ENCODE measurements at regions not wholly inside any gene's neighbourhood (a gene's known extent, or its start where the extent isn't known, plus 50 kb on each side); places are given as distances from the start of the nearest gene placed in this dataset.

DNA sequence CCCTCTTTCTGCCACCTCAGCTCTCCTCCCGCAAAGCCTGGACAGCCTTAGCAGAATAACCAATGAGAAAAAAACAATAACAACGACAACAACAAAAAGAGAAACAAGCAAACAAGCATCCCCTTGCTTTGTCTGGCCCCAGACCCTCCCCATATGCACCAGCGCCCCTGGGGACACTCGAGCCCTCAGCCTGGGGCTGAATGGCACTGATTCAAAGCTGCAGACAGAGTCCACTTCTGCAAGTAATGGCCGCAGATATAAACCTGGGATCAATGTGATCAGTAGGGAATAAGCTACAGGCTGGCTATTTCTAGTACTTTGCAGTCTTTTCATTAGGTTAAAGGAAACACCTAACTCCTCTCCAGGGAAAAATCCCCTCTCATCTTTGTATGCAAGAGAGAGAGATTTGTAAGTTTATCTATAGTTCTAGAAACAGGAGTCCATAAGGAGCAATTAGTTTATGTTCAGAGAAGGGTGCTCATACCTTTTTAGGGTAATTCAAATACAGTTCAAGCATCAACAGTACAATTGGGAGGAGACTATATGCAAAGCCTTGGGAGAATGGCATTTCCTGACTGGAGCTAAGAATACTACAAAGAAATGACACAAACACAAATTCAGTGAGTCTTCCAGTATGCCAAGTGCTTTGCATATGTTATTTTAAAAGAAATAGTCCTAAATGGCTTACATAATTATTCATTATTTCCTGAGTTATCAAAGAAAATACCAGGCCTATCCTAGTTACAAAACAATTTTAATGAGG lies 122.3 kb upstream of the DDX18 start:
- no peak for DNase-seq (ENCODE audit: extremely low read depth, low read depth)
- no peak overlapping the region for H3K4me3 ChIP-seq (replicated peaks; ENCODE audit: low read depth, low read length)
- TF ChIP-seq, protein P1, sequence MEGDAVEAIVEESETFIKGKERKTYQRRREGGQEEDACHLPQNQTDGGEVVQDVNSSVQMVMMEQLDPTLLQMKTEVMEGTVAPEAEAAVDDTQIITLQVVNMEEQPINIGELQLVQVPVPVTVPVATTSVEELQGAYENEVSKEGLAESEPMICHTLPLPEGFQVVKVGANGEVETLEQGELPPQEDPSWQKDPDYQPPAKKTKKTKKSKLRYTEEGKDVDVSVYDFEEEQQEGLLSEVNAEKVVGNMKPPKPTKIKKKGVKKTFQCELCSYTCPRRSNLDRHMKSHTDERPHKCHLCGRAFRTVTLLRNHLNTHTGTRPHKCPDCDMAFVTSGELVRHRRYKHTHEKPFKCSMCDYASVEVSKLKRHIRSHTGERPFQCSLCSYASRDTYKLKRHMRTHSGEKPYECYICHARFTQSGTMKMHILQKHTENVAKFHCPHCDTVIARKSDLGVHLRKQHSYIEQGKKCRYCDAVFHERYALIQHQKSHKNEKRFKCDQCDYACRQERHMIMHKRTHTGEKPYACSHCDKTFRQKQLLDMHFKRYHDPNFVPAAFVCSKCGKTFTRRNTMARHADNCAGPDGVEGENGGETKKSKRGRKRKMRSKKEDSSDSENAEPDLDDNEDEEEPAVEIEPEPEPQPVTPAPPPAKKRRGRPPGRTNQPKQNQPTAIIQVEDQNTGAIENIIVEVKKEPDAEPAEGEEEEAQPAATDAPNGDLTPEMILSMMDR (IDR thresholded peaks at IDR 0.05; ENCODE audit: low read depth, low read length, missing control alignments), result no peak

DNA sequence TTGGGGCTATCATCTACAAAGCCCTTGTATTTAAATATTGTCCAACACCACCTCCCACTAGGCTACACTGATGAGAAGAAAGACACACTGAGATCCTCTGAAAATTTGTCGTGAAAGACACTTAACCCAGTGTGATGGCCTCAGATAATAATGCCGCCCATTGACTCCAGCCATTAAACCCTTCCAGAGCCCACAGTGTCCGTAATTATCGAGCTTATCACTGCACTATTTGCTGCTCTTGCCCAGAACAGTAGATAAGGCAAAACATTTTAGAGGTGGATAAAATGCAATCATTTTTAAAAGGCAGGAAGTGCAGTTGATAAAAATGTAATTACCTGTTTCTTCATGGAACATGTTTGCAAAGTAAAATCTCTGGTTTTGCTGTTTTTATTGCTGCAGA lies 121.3 kb upstream of the DDX18 start:
- no peak overlapping the region for H3K4me3 ChIP-seq (replicated peaks; ENCODE audit: low read depth, low read length)
- no peak for DNase-seq (ENCODE audit: extremely low read depth, low read depth)
- TF ChIP-seq, protein P1 (IDR thresholded peaks at IDR 0.05; ENCODE audit: low read depth, low read length, missing control alignments), result no peak

DNA sequence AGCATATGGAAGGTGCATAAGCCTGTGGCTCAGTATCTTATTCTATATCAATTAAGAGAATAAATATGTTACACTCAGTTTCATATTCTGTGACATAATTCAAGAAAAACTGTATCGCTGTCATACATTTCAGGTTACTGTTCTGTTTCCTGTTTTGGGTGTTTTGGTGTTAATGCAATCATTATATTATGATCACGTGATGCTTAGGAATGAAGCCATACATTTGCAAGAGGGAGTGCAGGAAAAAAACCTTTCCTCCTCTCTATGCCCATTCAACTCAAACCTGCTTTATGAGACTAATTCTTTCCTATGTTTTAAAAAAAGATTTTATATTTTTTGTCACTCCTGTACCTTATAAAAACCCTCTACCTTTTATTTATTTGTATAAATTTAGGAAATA lies 120.8 kb upstream of the DDX18 start:
- TF ChIP-seq, protein P1 (IDR thresholded peaks at IDR 0.05; ENCODE audit: low read depth, low read length, missing control alignments), result no peak
- DNase-seq (ENCODE audit: extremely low read depth, low read depth), result no peak
- H3K4me3 ChIP-seq (replicated peaks; ENCODE audit: low read depth, low read length), result no peak overlapping the region

DNA sequence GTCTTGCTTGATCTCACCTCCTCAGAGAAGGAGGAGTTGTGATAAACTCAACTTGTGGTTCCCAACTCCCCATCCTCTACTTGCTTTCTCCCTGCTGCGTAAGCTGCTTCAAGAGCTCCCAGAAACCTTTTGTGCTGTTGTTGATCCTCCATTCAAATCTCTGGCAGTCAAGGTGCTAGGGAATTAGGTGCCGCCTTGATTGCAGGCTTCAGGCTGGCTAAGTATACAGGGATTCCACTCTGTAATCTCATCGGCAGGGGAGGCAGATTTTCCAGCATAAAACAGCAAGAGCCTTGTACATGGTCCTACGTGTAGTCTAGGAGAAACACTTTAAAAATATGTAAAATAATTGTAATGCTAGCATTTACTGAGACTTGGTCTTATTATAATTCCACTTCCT lies 116.2 kb upstream of the DDX18 start:
- TF ChIP-seq, protein P1 (IDR thresholded peaks at IDR 0.05; ENCODE audit: low read depth, low read length, missing control alignments), result no peak
- no peak overlapping the region for H3K4me3 ChIP-seq (replicated peaks; ENCODE audit: low read depth, low read length)
- DNase-seq (ENCODE audit: extremely low read depth, low read depth), result no peak

DNA sequence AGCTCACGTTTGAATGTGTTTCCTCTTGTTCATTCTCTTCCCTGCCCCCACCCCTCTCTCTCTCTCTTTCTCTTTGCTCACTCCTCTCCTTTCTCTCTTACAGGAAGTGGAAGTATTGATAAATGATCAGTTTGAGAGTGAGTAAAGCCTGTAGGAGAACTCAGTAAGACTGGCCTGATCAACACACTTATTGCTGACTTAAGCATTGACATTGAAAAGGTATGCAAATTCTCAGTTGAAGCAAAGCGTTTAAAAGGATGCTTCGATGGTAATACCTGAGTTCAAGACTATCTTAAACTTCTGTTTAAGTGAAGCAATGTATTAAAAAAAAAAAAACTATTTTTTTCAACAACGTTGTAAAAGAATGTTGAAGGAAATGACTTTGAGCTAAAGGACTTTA lies 115.7 kb upstream of the DDX18 start:
- no peak for DNase-seq (ENCODE audit: extremely low read depth, low read depth)
- TF ChIP-seq, protein P1 (IDR thresholded peaks at IDR 0.05; ENCODE audit: low read depth, low read length, missing control alignments), result no peak
- no peak overlapping the region for H3K4me3 ChIP-seq (replicated peaks; ENCODE audit: low read depth, low read length)

DNA sequence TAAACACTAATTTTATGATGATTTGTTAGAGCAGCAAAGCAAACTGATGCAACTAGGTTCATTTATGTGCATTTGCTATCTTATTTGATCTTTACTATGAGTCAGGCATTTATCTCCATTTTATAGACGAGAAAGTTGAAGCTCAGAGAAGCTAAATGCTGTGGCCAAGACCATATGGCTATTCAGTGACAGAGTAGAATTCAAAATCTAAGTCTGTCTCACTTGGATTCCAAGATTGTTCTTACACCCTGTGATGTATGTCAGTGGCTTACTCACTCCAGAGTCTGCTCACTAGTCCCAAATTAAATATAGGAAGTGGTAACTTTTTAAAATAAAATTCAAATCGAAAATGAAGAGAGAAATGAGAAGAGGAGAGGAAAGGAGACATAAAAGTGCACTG lies 114.0 kb upstream of the DDX18 start:
- TF ChIP-seq, protein P1 (IDR thresholded peaks at IDR 0.05; ENCODE audit: low read depth, low read length, missing control alignments), result no peak
- no peak overlapping the region for H3K4me3 ChIP-seq (replicated peaks; ENCODE audit: low read depth, low read length)
- no peak for DNase-seq (ENCODE audit: extremely low read depth, low read depth)

DNA sequence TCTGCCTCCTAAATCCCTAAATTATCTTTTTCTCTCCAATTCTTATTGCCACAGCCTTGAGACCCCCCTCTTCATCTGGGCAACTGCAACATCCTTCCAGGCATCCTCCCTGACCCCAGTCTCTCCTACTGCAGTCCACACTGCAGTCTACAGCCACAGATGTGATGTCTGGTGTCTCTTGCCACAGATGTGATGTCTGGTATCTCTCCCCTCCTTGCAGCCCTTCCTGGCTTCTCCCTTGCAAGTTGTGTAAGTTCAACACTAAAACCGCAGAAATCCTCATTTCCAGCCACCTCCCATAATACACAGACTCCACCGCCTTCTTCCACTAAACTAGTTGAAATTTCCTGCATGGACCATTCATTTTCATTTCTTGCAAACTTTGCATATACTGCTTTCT lies 113.1 kb upstream of the DDX18 start:
- TF ChIP-seq, protein P1 (IDR thresholded peaks at IDR 0.05; ENCODE audit: low read depth, low read length, missing control alignments), result no peak
- H3K4me3 ChIP-seq (replicated peaks; ENCODE audit: low read depth, low read length), result no peak overlapping the region
- DNase-seq (ENCODE audit: extremely low read depth, low read depth), result no peak
